ENCODE measurements at regions not wholly inside any gene's neighbourhood (a gene's known extent, or its start where the extent isn't known, plus 50 kb on each side); places are given as distances from the start of the nearest gene placed in this dataset.

DNA sequence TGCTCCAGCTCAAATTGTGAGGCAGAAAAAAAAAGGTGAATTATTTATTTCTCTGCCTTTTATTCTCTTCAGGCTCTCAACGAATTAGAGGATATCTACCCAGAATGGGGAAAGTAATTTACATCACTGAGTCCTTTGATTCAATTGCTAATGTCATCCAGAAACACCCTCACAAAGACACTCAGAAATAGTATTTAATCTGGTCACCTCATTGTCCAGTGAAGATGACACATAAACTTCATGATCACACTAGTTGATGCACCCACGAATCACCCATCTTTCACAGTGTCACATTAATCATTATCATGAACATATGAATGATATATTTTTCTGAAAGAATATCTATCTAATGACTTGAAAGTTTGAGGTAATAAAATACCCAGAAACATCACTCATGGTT lies 868.5 kb downstream of the BRINP3 start:
- TF ChIP-seq, protein P1, sequence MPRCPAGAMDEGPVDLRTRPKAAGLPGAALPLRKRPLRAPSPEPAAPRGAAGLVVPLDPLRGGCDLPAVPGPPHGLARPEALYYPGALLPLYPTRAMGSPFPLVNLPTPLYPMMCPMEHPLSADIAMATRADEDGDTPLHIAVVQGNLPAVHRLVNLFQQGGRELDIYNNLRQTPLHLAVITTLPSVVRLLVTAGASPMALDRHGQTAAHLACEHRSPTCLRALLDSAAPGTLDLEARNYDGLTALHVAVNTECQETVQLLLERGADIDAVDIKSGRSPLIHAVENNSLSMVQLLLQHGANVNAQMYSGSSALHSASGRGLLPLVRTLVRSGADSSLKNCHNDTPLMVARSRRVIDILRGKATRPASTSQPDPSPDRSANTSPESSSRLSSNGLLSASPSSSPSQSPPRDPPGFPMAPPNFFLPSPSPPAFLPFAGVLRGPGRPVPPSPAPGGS (IDR thresholded peaks at IDR 0.05) = no peak
- TF ChIP-seq, protein P2, sequence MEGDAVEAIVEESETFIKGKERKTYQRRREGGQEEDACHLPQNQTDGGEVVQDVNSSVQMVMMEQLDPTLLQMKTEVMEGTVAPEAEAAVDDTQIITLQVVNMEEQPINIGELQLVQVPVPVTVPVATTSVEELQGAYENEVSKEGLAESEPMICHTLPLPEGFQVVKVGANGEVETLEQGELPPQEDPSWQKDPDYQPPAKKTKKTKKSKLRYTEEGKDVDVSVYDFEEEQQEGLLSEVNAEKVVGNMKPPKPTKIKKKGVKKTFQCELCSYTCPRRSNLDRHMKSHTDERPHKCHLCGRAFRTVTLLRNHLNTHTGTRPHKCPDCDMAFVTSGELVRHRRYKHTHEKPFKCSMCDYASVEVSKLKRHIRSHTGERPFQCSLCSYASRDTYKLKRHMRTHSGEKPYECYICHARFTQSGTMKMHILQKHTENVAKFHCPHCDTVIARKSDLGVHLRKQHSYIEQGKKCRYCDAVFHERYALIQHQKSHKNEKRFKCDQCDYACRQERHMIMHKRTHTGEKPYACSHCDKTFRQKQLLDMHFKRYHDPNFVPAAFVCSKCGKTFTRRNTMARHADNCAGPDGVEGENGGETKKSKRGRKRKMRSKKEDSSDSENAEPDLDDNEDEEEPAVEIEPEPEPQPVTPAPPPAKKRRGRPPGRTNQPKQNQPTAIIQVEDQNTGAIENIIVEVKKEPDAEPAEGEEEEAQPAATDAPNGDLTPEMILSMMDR (IDR thresholded peaks at IDR 0.05) = no peak
- TF ChIP-seq EP300 (IDR thresholded peaks at IDR 0.05) (no peak), HDAC2 (IDR thresholded peaks at IDR 0.05) (no peak), TP53 (CRISPR knock-in tag; IDR thresholded peaks at IDR 0.05) (no peak), MAFK (IDR thresholded peaks at IDR 0.05; ENCODE audit: partially characterized antibody) (no peak), POLR2A (IDR thresholded peaks at IDR 0.05; ENCODE audit: low read length) (no peak)
- TF ChIP-seq, protein P3, sequence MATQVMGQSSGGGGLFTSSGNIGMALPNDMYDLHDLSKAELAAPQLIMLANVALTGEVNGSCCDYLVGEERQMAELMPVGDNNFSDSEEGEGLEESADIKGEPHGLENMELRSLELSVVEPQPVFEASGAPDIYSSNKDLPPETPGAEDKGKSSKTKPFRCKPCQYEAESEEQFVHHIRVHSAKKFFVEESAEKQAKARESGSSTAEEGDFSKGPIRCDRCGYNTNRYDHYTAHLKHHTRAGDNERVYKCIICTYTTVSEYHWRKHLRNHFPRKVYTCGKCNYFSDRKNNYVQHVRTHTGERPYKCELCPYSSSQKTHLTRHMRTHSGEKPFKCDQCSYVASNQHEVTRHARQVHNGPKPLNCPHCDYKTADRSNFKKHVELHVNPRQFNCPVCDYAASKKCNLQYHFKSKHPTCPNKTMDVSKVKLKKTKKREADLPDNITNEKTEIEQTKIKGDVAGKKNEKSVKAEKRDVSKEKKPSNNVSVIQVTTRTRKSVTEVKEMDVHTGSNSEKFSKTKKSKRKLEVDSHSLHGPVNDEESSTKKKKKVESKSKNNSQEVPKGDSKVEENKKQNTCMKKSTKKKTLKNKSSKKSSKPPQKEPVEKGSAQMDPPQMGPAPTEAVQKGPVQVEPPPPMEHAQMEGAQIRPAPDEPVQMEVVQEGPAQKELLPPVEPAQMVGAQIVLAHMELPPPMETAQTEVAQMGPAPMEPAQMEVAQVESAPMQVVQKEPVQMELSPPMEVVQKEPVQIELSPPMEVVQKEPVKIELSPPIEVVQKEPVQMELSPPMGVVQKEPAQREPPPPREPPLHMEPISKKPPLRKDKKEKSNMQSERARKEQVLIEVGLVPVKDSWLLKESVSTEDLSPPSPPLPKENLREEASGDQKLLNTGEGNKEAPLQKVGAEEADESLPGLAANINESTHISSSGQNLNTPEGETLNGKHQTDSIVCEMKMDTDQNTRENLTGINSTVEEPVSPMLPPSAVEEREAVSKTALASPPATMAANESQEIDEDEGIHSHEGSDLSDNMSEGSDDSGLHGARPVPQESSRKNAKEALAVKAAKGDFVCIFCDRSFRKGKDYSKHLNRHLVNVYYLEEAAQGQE (IDR thresholded peaks at IDR 0.05) = no peak

Measured in A549 (cell line).